ENCODE measurements at regions not wholly inside any gene's neighbourhood (a gene's known extent, or its start where the extent isn't known, plus 50 kb on each side); places are given as distances from the start of the nearest gene placed in this dataset.

DNA sequence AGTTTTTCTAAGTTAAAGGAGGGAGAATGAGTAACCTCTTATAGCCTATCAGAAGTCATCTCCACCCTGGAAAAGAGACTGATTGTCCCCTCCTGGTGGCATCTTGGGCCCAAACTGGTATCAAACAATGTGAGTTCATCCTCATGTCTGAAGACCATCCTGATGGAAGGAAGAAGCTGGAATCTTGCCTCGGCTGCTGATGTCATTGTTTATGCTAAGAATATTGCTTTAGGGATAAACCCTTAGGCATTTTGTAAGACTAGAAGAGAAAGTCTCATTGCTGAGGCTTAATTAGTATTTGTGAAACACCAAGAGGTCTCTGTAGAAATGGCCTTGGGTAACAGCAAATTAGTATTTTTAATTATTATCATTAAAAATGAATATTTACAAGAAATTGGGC is 65.7 kb upstream of the KCNN2 start:
- DNase-seq: no peak

DNA sequence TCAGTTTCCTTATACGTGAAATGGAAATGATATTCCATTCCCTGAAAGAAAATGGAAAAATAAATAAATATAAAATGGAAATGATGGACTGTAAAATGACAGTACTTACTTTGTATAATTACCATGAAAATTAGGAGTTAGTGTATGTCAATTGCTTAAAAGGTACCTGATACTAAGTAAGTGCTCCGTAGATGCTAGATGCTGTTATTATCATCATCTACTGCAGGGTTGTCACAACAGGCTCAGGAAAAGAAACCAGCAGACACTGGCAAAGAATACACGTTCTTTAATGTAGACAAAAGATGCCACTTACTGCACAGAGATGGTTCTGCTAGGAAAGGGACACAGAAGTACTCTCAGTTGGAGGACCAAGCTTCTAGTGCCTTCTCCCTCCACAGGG is 64.0 kb upstream of the KCNN2 start:
- DNase-seq: no peak

DNA sequence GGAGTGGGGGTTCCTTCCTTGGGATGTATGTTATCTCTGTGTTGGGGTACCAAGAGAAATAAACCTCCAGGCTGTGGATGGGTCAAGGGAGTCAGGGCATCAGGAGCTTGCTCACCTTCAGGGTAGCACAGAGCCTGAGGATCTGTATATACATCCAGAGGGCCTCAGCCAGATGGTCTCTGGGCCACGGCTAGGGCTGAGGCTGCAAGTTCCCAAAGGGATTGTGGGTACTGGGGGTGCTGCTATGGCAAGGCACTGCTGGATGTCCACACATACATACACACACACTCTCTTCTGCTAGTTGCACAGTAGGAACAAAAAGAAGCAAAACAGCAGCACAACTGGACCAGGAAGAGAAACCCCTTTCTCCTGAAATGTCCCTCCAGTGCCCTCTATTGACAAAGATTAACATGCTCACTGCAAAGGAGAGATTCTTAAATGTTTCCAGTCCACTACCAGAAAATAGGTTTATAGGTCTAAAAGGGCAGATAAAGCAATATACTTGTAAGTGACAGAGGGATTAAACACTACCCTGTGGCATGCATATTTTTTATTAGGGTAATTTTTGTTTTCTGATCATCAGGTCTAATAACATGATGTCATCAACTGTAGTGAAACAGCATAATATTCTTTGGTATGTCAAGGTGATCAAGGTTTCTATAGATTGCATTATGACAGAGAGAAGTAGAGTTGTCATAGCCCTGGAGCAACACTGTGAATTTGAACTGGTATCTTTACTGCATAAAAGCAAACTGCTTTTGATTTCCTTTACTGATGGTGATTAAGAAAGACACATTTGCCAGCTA is 56.3 kb upstream of the KCNN2 start:
- DNase-seq: no peak

DNA sequence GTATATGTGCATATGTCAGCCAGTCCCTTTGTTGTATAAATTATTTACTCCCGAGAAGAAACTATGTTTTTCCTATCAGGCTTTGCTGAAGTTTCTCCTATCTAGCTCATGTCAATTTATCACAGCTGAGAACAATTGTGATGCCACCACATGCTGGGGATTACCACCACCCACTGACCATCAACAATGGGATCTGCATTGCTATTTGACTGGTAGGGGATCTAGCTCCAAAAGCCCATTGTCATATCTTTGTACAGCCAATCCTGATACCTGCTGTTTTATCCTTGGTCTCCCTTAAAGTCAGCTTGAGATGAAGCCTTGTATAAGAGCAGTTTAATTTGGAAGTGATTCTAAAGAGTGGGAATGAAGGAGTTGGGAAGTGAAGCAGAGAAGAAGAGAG is 53.9 kb upstream of the KCNN2 start:
- no peak for DNase-seq

GRCh38 chr5:114308508-114308907 is 53.4 kb upstream of the KCNN2 start:
- DNase-seq: no peak

GRCh38 chr5:114310666-114311065 is 51.2 kb upstream of the KCNN2 start:
- DNase-seq: no peak

DNA sequence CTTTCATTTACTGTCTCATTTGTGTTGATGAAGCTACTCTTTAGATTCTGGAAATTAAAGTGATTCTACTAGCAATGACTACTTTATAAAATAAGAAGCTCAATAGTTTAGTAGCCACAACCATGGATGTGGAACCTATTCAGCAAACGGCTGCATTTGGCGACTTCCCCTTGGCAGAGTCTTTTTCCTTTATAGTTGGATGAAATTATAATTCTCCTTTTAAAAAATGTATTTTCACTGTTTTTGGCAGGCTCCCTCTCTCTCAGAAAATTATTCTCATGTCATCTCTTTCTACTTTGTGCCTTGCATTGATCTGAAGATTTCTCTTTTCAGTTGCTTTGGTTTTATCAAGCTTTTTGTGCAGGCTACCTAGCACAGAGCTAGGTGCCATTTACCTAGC is 50.6 kb upstream of the KCNN2 start:
- no peak for DNase-seq

DNA sequence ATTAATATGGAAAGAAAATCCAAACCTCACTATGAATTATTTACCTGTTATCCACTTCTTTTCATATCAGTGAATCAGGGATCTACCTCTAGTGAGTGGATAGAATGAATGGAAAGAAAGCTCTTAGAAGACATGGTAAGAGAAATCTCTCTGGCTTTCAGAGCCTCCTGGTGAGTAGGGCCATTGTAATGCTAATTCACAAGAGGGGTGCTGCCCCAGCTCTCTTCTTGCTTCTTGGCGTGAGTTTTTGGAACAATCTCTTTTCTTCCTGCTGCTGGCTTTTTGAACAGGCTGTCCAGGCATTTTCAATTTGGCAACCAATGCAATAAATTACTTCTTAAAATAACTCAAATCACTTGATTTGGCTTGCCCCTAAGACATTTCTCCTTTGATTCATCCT is 49.9 kb upstream of the KCNN2 start:
- DNase-seq: no peak

All from activated naive CD4-positive, alpha-beta T cell treated with anti-CD3 and anti-CD28 coated beads, Interleukin-2, amount 50 U/mL, for 16 hours (primary cell).